Neural cell (in vitro differentiated cells): ENCODE measurements at regions not wholly inside any gene's neighbourhood (a gene's known extent, or its start where the extent isn't known, plus 50 kb on each side); places are given as distances from the start of the nearest gene placed in this dataset.

Experiments used
- H2AFZ ChIP-seq: fragments of 200-600, 300-800 bp; sonication (generic), shearing (Covaris generic); 2 replicates; pipeline ENCODE4 v1.6.0; 2014; ENCODE audit warnings: low read depth, mild to moderate bottlenecking, antibody characterized with exemption, low read length, moderate library complexity
- H3F3A ChIP-seq: fragments of 200-600 bp; shearing (Covaris generic); 2 replicates; pipeline ENCODE4 v1.6.1; 2016; ENCODE audit warnings: mild to moderate bottlenecking, moderate library complexity, mixed read lengths, antibody characterized with exemption, low read length; ENCODE audit not compliant: insufficient read depth, poor library complexity, severe bottlenecking
- H3K27ac ChIP-seq: fragments of 200-600, 300-800 bp; sonication (generic), shearing (Covaris generic); 2 replicates; pipeline ENCODE4 v1.5.1; 2014; ENCODE audit warnings: mild to moderate bottlenecking, low read length, moderate library complexity
- H3K27me3 ChIP-seq: fragments of 300-800, 200-600 bp; sonication (generic), shearing (Covaris generic); 2 replicates; pipeline ENCODE4 v1.6.0; 2014; ENCODE audit warnings: mild to moderate bottlenecking, low read depth, low read length, moderate library complexity; ENCODE audit not compliant: insufficient read depth
- H3K36me3 ChIP-seq: fragments of 300-800, 200-600 bp; sonication (generic), shearing (Covaris generic); 2 replicates; pipeline ENCODE4 v1.5.1; 2014; ENCODE audit warnings: mild to moderate bottlenecking, antibody characterized with exemption, low read length, moderate library complexity; ENCODE audit not compliant: insufficient read depth
- H3K4me2 ChIP-seq: fragments of 300-800, 200-600 bp; sonication (generic), shearing (Covaris generic); 2 replicates; pipeline ENCODE4 v1.6.0; 2014; ENCODE audit warnings: mild to moderate bottlenecking, low read length
- H3K4me3 ChIP-seq: fragments of 300-800, 200-600 bp; sonication (generic), shearing (Covaris generic); 2 replicates; pipeline ENCODE4 v1.5.1; 2014; ENCODE audit warnings: mild to moderate bottlenecking, low read length, moderate library complexity
- H3K79me2 ChIP-seq: fragments of 200-600 bp; shearing (Covaris generic); replicated peaks from 2 replicates; pipeline ENCODE4 v1.6.0; 2014; ENCODE audit warnings: mild to moderate bottlenecking, low read length, moderate library complexity; ENCODE audit not compliant: insufficient read depth
- H3K9ac ChIP-seq: fragments of 300-800, 200-600 bp; sonication (generic), shearing (Covaris generic); 2 replicates; pipeline ENCODE4 v1.6.1; 2016; ENCODE audit warnings: mild to moderate bottlenecking, low read length, mixed read lengths
- H3K9me2 ChIP-seq: fragments of 200-600 bp; shearing (Covaris generic); 2 replicates; pipeline ENCODE4 v1.6.1; 2016; ENCODE audit warnings: mild to moderate bottlenecking, low read length, mixed read lengths; ENCODE audit not compliant: insufficient read depth
- H3K9me3 ChIP-seq: fragments of 200-600, 300-800 bp; sonication (generic), shearing (Covaris generic); 2 replicates; pipeline ENCODE4 v1.6.1; 2016; ENCODE audit warnings: mild to moderate bottlenecking, mixed run types, low read length, moderate library complexity, mixed read lengths
- H4K20me1 ChIP-seq: fragments of 200-600 bp; shearing (Covaris generic); 2 replicates; pipeline ENCODE4 v1.6.1; 2016; ENCODE audit warnings: mild to moderate bottlenecking, mixed run types; ENCODE audit not compliant: insufficient read depth
- EP300 ChIP-seq: fragments of 450-650 bp; conservative IDR thresholded peaks from 2 replicates; pipeline ENCODE4 v1.6.1; 2014; ENCODE audit warnings: antibody characterized with exemption, mild to moderate bottlenecking, moderate library complexity; ENCODE audit not compliant: poor library complexity, severe bottlenecking
- EZH2 ChIP-seq: fragments of 200-600, 300-800 bp; shearing (Covaris generic), sonication (generic); IDR thresholded peaks from 2 replicates; pipeline ENCODE4 v1.6.1; 2014; ENCODE audit warnings: antibody characterized with exemption, low read length, borderline replicate concordance, mild to moderate bottlenecking; ENCODE audit not compliant: insufficient read depth, poor library complexity, severe bottlenecking
- MXI1 ChIP-seq: fragments of 450-650 bp; conservative IDR thresholded peaks from 2 replicates; pipeline ENCODE4 v1.6.1; 2014; ENCODE audit warnings: antibody characterized with exemption, mild to moderate bottlenecking; ENCODE audit not compliant: poor library complexity, severe bottlenecking
- POLR2AphosphoS5 ChIP-seq: IDR thresholded peaks from 2 replicates; pipeline ENCODE4 v1.6.1; 2012
- RAD21 ChIP-seq: fragments of 450-650 bp; conservative IDR thresholded peaks from 2 replicates; pipeline ENCODE4 v1.6.1; 2014; ENCODE audit warnings: antibody characterized with exemption, mild to moderate bottlenecking, moderate library complexity
- REST ChIP-seq: IDR thresholded peaks from 2 replicates; pipeline ENCODE4 v1.6.1; 2012; ENCODE audit warnings: borderline replicate concordance
- SMC3 ChIP-seq: fragments of 450-650 bp; conservative IDR thresholded peaks from 2 replicates; pipeline ENCODE4 v1.6.1; 2014; ENCODE audit warnings: antibody characterized with exemption, mild to moderate bottlenecking, moderate library complexity; ENCODE audit not compliant: poor library complexity
- TAF1 ChIP-seq: IDR thresholded peaks from 2 replicates; pipeline ENCODE4 v1.6.1; 2012; ENCODE audit warnings: low read depth
- TF ChIP-seq, protein P1 (sequence below): fragments of 450-650 bp; IDR thresholded peaks from 2 replicates; pipeline ENCODE4 v1.5.1; 2014; ENCODE audit warnings: antibody characterized with exemption, mild to moderate bottlenecking, moderate library complexity; ENCODE audit not compliant: poor library complexity, severe bottlenecking

GRCh38 chr9:651371-651770, 190.1 kb upstream of the DMRT1 start:
- H3K27me3 ChIP-seq, result no peaks in the 10 kb centered on the region
- H3K9me3 ChIP-seq, result no peaks in the 10 kb centered on the region
- no peak overlapping the region for H3K27ac ChIP-seq
- H3K4me3 ChIP-seq, result no peak overlapping the region
- H3K36me3 ChIP-seq, result no peaks in the 10 kb centered on the region
- no peaks in the 10 kb centered on the region for H3K9me2 ChIP-seq
- H4K20me1 ChIP-seq, result no peaks in the 10 kb centered on the region
- H3K9ac ChIP-seq, result no peak overlapping the region
- no peak overlapping the region for H2AFZ ChIP-seq
- no peaks in the 10 kb centered on the region for H3F3A ChIP-seq
- no peak for TF ChIP-seq REST
- TF ChIP-seq SMC3, result no peak
- TF ChIP-seq POLR2AphosphoS5, result no peak
- no peak for TF ChIP-seq EP300
- no peak for TF ChIP-seq TAF1
- TF ChIP-seq RAD21, result no peak
- TF ChIP-seq MXI1, result no peak
- no peak for TF ChIP-seq EZH2
- H3K79me2 ChIP-seq, result no peaks in the 10 kb centered on the region
- H3K4me2 ChIP-seq, result no peak overlapping the region

GRCh38 chr9:652914-653313, 188.6 kb upstream of the DMRT1 start:
- Histone ChIP-seq H3K79me2 (no peaks in the 10 kb centered on the region), H4K20me1 (no peaks in the 10 kb centered on the region), H3K4me3 (no peak overlapping the region), H3K9me3 (no peaks in the 10 kb centered on the region), H3K4me2 (no peak overlapping the region), H3F3A (no peaks in the 10 kb centered on the region), H3K27me3 (no peaks in the 10 kb centered on the region), H3K9ac (no peak overlapping the region), H3K27ac (no peak overlapping the region), H2AFZ (no peak overlapping the region), H3K9me2 (no peaks in the 10 kb centered on the region), H3K36me3 (no peaks in the 10 kb centered on the region)
- no peak for TF ChIP-seq TAF1
- TF ChIP-seq, protein P1, sequence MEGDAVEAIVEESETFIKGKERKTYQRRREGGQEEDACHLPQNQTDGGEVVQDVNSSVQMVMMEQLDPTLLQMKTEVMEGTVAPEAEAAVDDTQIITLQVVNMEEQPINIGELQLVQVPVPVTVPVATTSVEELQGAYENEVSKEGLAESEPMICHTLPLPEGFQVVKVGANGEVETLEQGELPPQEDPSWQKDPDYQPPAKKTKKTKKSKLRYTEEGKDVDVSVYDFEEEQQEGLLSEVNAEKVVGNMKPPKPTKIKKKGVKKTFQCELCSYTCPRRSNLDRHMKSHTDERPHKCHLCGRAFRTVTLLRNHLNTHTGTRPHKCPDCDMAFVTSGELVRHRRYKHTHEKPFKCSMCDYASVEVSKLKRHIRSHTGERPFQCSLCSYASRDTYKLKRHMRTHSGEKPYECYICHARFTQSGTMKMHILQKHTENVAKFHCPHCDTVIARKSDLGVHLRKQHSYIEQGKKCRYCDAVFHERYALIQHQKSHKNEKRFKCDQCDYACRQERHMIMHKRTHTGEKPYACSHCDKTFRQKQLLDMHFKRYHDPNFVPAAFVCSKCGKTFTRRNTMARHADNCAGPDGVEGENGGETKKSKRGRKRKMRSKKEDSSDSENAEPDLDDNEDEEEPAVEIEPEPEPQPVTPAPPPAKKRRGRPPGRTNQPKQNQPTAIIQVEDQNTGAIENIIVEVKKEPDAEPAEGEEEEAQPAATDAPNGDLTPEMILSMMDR, result no peak
- TF ChIP-seq RAD21, result no peak

GRCh38 chr9:653421-653820, 188.1 kb upstream of the DMRT1 start:
- H4K20me1 ChIP-seq, result no peaks in the 10 kb centered on the region
- TF ChIP-seq RAD21 (no peak), EZH2 (no peak), SMC3 (no peak), TAF1 (no peak), EP300 (no peak), MXI1 (no peak), REST (no peak), POLR2AphosphoS5 (no peak)
- TF ChIP-seq, protein P1, result no peak
- H2AFZ ChIP-seq, result no peak overlapping the region
- no peak overlapping the region for H3K4me3 ChIP-seq
- H3K79me2 ChIP-seq, result no peaks in the 10 kb centered on the region
- H3K4me2 ChIP-seq, result no peak overlapping the region
- no peaks in the 10 kb centered on the region for H3K9me3 ChIP-seq
- no peaks in the 10 kb centered on the region for H3K36me3 ChIP-seq
- H3K27me3 ChIP-seq, result no peaks in the 10 kb centered on the region
- no peaks in the 10 kb centered on the region for H3K9me2 ChIP-seq
- no peaks in the 10 kb centered on the region for H3F3A ChIP-seq
- no peak overlapping the region for H3K27ac ChIP-seq
- H3K9ac ChIP-seq, result no peak overlapping the region
